ENCODE measurements at regions not wholly inside any gene's neighbourhood (a gene's known extent, or its start where the extent isn't known, plus 50 kb on each side); places are given as distances from the start of the nearest gene placed in this dataset.

GRCh38 chr1:172887162-172887561, 163.6 kb downstream of the TNFSF18 start:
- no peak for TF ChIP-seq CTCF (IDR thresholded peaks at IDR 0.05; ENCODE audit: low read depth, low read length, poor library complexity, severe bottlenecking)
- TF ChIP-seq EZH2phosphoT487 (IDR thresholded peaks at IDR 0.05; ENCODE audit: borderline replicate concordance, low read length): no peak
